ENCODE measurements at regions not wholly inside any gene's neighbourhood (a gene's known extent, or its start where the extent isn't known, plus 50 kb on each side); places are given as distances from the start of the nearest gene placed in this dataset.
"Not testable (repeated sequence)": the region's sequence is repeated elsewhere in the genome, so short reads cannot be mapped to it uniquely, and the experiment has no call there.

DNA sequence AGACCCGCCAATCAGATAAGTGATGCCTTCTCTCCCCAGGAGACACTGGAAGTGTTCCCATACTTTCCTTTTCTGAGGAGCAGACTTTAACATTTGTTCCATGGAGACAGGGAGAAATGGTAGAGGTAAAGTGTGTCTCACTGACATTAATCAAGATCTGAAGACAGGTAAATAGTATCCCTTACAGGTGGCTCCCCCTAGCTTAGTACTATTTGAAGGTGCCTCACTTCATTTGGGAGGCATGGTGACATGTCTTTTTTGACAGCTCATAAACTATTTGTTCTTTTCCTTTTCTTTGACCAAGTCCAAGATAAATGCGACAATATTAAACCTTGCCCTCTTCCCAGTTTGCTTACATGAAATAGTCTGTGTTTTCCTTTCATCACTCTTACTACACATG, 485.6 kb upstream of the IL12A start:
- Histone ChIP-seq H3K4me3 (ENCODE audit: low read depth, low read length) (no peak overlapping the region), H3K36me3 (ENCODE audit: control insufficient read depth, insufficient read depth, low read length) (no peaks in the 10 kb centered on the region), H3K9me3 (no peaks in the 10 kb centered on the region), H3K27me3 (replicated peaks; ENCODE audit: control insufficient read depth, insufficient read depth, low read length) (no peaks in the 10 kb centered on the region), H3K4me1 (no peaks in the 10 kb centered on the region)
- no peaks in the 10 kb centered on the region for H3K36me3 Mint-ChIP-seq (ENCODE audit: insufficient read depth, unreplicated experiment)
- no peak overlapping the region for H3K27ac Mint-ChIP-seq (ENCODE audit: unreplicated experiment)
- DNase-seq = no peak
- POLR2A ChIA-PET = no interaction called here
- CTCF ChIA-PET = no interaction called here
- no peaks in the 10 kb centered on the region for H3K27me3 Mint-ChIP-seq (ENCODE audit: insufficient read depth, unreplicated experiment)
- no TSS peak for BruUV-seq (replicated peaks)
- no peaks in the 10 kb centered on the region for H3K9me3 Mint-ChIP-seq (ENCODE audit: unreplicated experiment)
- intact Hi-C loops (cut with micrococcal nuclease; ENCODE audit: unreplicated experiment) = no loop called here
- no peak for TF ChIP-seq CTCF (IDR thresholded peaks at IDR 0.05; ENCODE audit: insufficient read depth in 1 of 2, low read depth in 1 of 2, low read length in 1 of 2, severe bottlenecking in 1 of 2, unreplicated experiment in 1 of 2)
- no peak overlapping the region for H3K4me3 Mint-ChIP-seq (ENCODE audit: unreplicated experiment)
- H3K4me1 Mint-ChIP-seq (ENCODE audit: low read depth, unreplicated experiment) = no peaks in the 10 kb centered on the region

- POLR2A ChIA-PET; H3K36me3 Mint-ChIP-seq (ENCODE audit: insufficient read depth, unreplicated experiment); intact Hi-C loops (cut with micrococcal nuclease; ENCODE audit: unreplicated experiment); H3K27me3 ChIP-seq (replicated peaks; ENCODE audit: control insufficient read depth, insufficient read depth, low read length); H3K4me3 Mint-ChIP-seq (ENCODE audit: unreplicated experiment); H3K4me1 Mint-ChIP-seq (ENCODE audit: low read depth, unreplicated experiment); DNase-seq; H3K27ac Mint-ChIP-seq (ENCODE audit: unreplicated experiment); BruUV-seq (replicated peaks); H3K36me3 ChIP-seq (ENCODE audit: control insufficient read depth, insufficient read depth, low read length); H3K4me1 ChIP-seq; CTCF ChIA-PET; H3K4me3 ChIP-seq (ENCODE audit: low read depth, low read length); H3K9me3 ChIP-seq: not testable (repeated sequence)
- H3K27me3 Mint-ChIP-seq (ENCODE audit: insufficient read depth, unreplicated experiment) = peaks cover 18% of the 10 kb centered on the region
- H3K9me3 Mint-ChIP-seq (ENCODE audit: unreplicated experiment) = peaks cover 10% of the 10 kb centered on the region
These were observed 477.6 kb upstream of the IL12A start for GRCh38 chr3:159510988-159511387.

DNA sequence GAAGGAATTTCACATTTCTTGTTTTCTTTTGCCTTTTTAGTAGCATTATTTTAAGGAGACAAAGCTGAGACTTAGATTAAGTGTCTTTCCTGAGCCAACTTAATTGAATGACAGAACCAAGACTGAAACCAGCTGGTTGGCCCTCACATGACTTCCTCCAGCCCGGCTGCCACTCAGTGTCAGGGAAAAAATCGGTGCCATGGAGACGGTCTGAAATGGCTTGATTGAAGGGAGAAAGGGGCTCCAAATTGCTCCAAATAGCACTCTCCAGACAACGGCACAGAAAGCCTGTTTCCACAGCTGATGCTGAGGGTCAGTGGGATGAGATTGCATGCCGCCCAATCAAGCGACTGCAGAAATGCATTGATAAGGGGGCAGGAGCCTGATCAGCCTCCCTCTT, 475.2 kb upstream of the IL12A start:
- no peak overlapping the region for H3K4me3 Mint-ChIP-seq (ENCODE audit: unreplicated experiment)
- ChIA-PET CTCF (no interaction called here), POLR2A (no interaction called here)
- DNase-seq = no peak
- BruUV-seq (replicated peaks) = no TSS peak
- H3K36me3 ChIP-seq (ENCODE audit: control insufficient read depth, insufficient read depth, low read length) = no peaks in the 10 kb centered on the region
- H3K27ac Mint-ChIP-seq (ENCODE audit: unreplicated experiment) = no peak overlapping the region
- intact Hi-C loops (cut with micrococcal nuclease; ENCODE audit: unreplicated experiment) = no loop called here
- TF ChIP-seq CTCF (IDR thresholded peaks at IDR 0.05; ENCODE audit: insufficient read depth in 1 of 2, low read depth in 1 of 2, low read length in 1 of 2, severe bottlenecking in 1 of 2, unreplicated experiment in 1 of 2) = no peak
- no peaks in the 10 kb centered on the region for H3K27me3 ChIP-seq (replicated peaks; ENCODE audit: control insufficient read depth, insufficient read depth, low read length)
- H3K4me1 Mint-ChIP-seq (ENCODE audit: low read depth, unreplicated experiment) = peaks cover 7% of the 10 kb centered on the region
- no peaks in the 10 kb centered on the region for H3K9me3 ChIP-seq
- H3K9me3 Mint-ChIP-seq (ENCODE audit: unreplicated experiment) = peaks cover 10% of the 10 kb centered on the region
- no peaks in the 10 kb centered on the region for H3K36me3 Mint-ChIP-seq (ENCODE audit: insufficient read depth, unreplicated experiment)
- no peaks in the 10 kb centered on the region for H3K4me1 ChIP-seq
- H3K4me3 ChIP-seq (ENCODE audit: low read depth, low read length) = no peak overlapping the region
- H3K27me3 Mint-ChIP-seq (ENCODE audit: insufficient read depth, unreplicated experiment) = peaks cover 17% of the 10 kb centered on the region

GRCh38 chr3:159513867-159514380, 474.7 kb upstream of the IL12A start:
- no peaks in the 10 kb centered on the region for H3K4me1 ChIP-seq
- H3K27me3 Mint-ChIP-seq (ENCODE audit: insufficient read depth, unreplicated experiment) = peaks cover 16% of the 10 kb centered on the region
- H3K4me3 Mint-ChIP-seq (ENCODE audit: unreplicated experiment) = no peak overlapping the region
- no peak overlapping the region for H3K27ac Mint-ChIP-seq (ENCODE audit: unreplicated experiment)
- ChIA-PET CTCF (no interaction called here), POLR2A (no interaction called here)
- H3K27me3 ChIP-seq (replicated peaks; ENCODE audit: control insufficient read depth, insufficient read depth, low read length) = no peaks in the 10 kb centered on the region
- H3K4me3 ChIP-seq (ENCODE audit: low read depth, low read length) = no peak overlapping the region
- BruUV-seq (replicated peaks) = no TSS peak
- no peaks in the 10 kb centered on the region for H3K9me3 ChIP-seq
- no peak for TF ChIP-seq CTCF (IDR thresholded peaks at IDR 0.05; ENCODE audit: insufficient read depth in 1 of 2, low read depth in 1 of 2, low read length in 1 of 2, severe bottlenecking in 1 of 2, unreplicated experiment in 1 of 2)
- H3K36me3 Mint-ChIP-seq (ENCODE audit: insufficient read depth, unreplicated experiment) = no peaks in the 10 kb centered on the region
- peaks cover 7% of the 10 kb centered on the region for H3K4me1 Mint-ChIP-seq (ENCODE audit: low read depth, unreplicated experiment)
- intact Hi-C loops (cut with micrococcal nuclease; ENCODE audit: unreplicated experiment) = no loop called here
- H3K36me3 ChIP-seq (ENCODE audit: control insufficient read depth, insufficient read depth, low read length) = no peaks in the 10 kb centered on the region
- no peak for DNase-seq
- peaks cover 10% of the 10 kb centered on the region for H3K9me3 Mint-ChIP-seq (ENCODE audit: unreplicated experiment)
